ENCODE measurements at regions not wholly inside any gene's neighbourhood (a gene's known extent, or its start where the extent isn't known, plus 50 kb on each side); places are given as distances from the start of the nearest gene placed in this dataset.

DNA sequence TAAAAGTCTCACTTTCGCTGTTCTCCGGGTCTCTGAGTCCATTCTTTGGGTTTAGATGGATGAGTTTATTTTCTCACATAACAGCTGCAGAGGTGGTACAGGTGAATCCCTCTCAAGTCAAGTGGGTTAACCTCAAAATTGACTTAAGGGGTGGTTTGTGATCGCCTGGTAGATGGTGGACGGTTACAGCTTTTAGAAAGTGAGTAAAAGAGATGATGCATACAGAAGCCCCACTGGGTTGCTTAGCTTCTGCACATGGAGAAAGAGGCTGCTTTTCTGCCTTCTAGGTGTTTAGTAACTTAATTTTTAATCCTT, 146.7 kb downstream of the TRIM27 start:
- WGBS (ENCODE audit: extremely low coverage, insufficient coverage, insufficient read length) = no CpG with 5 or more reads among the region's 4 CpGs

DNA sequence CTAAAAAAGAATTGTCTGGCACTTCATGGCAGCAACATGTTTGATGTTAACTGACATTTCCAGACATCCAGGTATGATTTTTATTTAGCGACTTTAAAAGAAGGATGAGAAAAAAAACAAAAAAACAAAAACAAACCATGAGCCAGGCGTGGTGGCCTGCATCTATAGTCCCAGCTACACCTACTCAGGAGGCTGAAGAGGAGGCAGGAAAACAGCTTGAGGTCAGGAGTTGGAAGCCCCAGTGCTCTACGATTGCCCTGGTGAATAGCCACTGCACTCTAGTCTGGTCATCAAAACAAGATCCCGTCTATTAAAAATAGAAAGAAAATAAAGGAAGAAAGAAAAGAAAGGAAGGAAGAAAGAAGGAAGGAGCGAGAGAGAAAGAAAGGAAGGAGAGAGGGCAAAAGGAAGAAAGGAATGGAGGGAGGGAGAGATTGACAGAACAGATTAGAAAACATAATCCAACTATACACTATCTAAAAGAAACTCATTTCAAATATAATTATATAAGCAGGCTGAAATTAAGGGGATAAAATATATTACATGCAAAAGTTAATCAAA, 141.6 kb downstream of the TRIM27 start:
- Histone ChIP-seq H2BK12ac (ENCODE audit: low read length) (no peak overlapping the region), H3K36me3 (ENCODE audit: control insufficient read depth in 1 of 2, insufficient read depth in 2 of 2, low read length in 2 of 2) (no peaks in the 10 kb centered on the region), H3K14ac (ENCODE audit: low read length) (no peak overlapping the region), H2AFZ (ENCODE audit: insufficient read depth, low read length, poor library complexity) (no peak overlapping the region), H2BK5ac (ENCODE audit: low read depth, low read length, poor library complexity) (no peak overlapping the region), H3K4ac (ENCODE audit: low read depth, low read length) (no peak overlapping the region), H3K27ac (ENCODE audit: low read depth, low read length) (no peak overlapping the region), H3K23ac (ENCODE audit: low read length) (no peak overlapping the region), H3K9ac (ENCODE audit: low read length) (no peak overlapping the region), H2AK5ac (ENCODE audit: low read length) (no peak overlapping the region), H3K4me3 (ENCODE audit: low read depth, low read length) (no peak overlapping the region), H4K8ac (ENCODE audit: low read depth, low read length) (no peak overlapping the region), H4K12ac (ENCODE audit: low read depth, low read length) (no peak overlapping the region), H3K9me3 (ENCODE audit: insufficient read depth, low read depth, low read length) (peaks cover 10% of the 10 kb centered on the region), H2BK120ac (ENCODE audit: insufficient read depth, low read length, poor library complexity) (no peak overlapping the region), H3K4me2 (ENCODE audit: low read length) (no peak overlapping the region), H3K18ac (ENCODE audit: low read length) (no peak overlapping the region), H3K79me1 (ENCODE audit: low read length) (no peaks in the 10 kb centered on the region), H3K4me1 (ENCODE audit: control insufficient read depth in 1 of 2, insufficient read depth in 2 of 2, low read length in 2 of 2) (peaks cover 0 to 2% of the 10 kb centered on the region in 2 experiments), H3K79me2 (ENCODE audit: control insufficient read depth, insufficient read depth, low read length, poor library complexity) (no peaks in the 10 kb centered on the region), H4K91ac (ENCODE audit: low read depth, low read length) (no peak overlapping the region), H3K27me3 (ENCODE audit: insufficient read depth, low read length) (peaks cover 64% of the 10 kb centered on the region)
- DNase-seq = no peak
- WGBS (ENCODE audit: extremely low coverage, insufficient coverage, insufficient read length) = no CpG with 5 or more reads among the region's 5 CpGs

More for the DNA sequence above, 146.7 kb downstream of the TRIM27 start:
- Histone ChIP-seq H4K12ac (ENCODE audit: low read depth, low read length) (no peak overlapping the region), H3K27ac (ENCODE audit: low read depth, low read length) (no peak overlapping the region), H3K27me3 (ENCODE audit: insufficient read depth, low read length) (peaks cover 79% of the 10 kb centered on the region), H2BK5ac (ENCODE audit: low read depth, low read length, poor library complexity) (no peak overlapping the region), H3K9ac (ENCODE audit: low read length) (no peak overlapping the region), H3K4me2 (ENCODE audit: low read length) (no peak overlapping the region), H3K4ac (ENCODE audit: low read depth, low read length) (no peak overlapping the region), H4K91ac (ENCODE audit: low read depth, low read length) (no peak overlapping the region), H3K79me2 (ENCODE audit: control insufficient read depth, insufficient read depth, low read length, poor library complexity) (no peaks in the 10 kb centered on the region), H4K8ac (ENCODE audit: low read depth, low read length) (no peak overlapping the region), H3K36me3 (ENCODE audit: control insufficient read depth in 1 of 2, insufficient read depth in 2 of 2, low read length in 2 of 2) (no peaks in the 10 kb centered on the region), H3K9me3 (ENCODE audit: insufficient read depth, low read depth, low read length) (peaks cover 10% of the 10 kb centered on the region), H3K18ac (ENCODE audit: low read length) (no peak overlapping the region), H3K79me1 (ENCODE audit: low read length) (no peaks in the 10 kb centered on the region), H2BK120ac (ENCODE audit: insufficient read depth, low read length, poor library complexity) (no peak overlapping the region), H3K23ac (ENCODE audit: low read length) (no peak overlapping the region), H2AK5ac (ENCODE audit: low read length) (no peak overlapping the region), H3K4me1 (ENCODE audit: control insufficient read depth in 1 of 2, insufficient read depth in 2 of 2, low read length in 2 of 2) (peaks cover 8% of the 10 kb centered on the region in 2 experiments), H3K4me3 (ENCODE audit: low read depth, low read length) (no peak overlapping the region), H2AFZ (ENCODE audit: insufficient read depth, low read length, poor library complexity) (no peak overlapping the region), H3K14ac (ENCODE audit: low read length) (no peak overlapping the region), H2BK12ac (ENCODE audit: low read length) (no peak overlapping the region)
- DNase-seq = no peak

DNA sequence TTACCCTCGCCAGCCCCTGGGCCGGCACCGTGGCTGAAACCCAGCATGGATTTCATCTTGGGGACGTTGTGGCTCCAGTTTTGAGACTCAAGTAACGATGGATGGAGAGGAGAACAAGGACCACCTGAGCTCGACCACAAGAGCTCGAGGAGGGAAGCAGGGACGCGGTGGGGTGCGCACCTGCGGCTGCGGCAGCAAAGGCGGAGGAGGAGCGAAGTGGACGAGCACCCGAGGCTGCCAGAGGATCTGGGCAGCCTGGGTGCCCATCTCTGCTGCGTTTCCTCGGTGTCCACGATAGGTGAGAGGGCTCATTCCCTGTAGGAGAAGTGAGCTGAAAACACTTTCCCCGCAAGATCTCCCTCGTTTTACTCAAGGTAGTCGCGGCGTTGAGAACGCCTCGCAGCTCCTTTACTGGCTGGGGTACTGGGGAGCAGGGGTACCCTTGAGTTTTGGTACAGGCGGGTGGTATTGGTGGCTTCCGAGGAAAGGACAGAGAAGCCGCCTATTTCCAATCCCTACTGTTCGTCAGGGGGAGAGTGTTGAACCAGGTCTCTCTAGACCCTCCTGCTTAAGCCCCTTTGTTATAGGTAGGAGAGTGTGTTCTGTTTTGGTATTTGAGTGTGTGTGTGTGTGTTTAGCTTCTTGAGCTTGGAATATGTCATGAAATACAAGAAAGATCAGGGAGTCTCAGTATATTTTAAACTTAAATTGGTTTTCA, 137.7 kb downstream of the TRIM27 start:
- no peak overlapping the region for H3K4me3 ChIP-seq (ENCODE audit: low read depth, low read length)
- no peak overlapping the region for H2AK5ac ChIP-seq (ENCODE audit: low read length)
- no peak for DNase-seq
- peaks cover 2% of the 10 kb centered on the region in 2 experiments for H3K4me1 ChIP-seq (ENCODE audit: control insufficient read depth in 1 of 2, insufficient read depth in 2 of 2, low read length in 2 of 2)
- H3K27ac ChIP-seq (ENCODE audit: low read depth, low read length) = no peak overlapping the region
- H4K12ac ChIP-seq (ENCODE audit: low read depth, low read length) = no peak overlapping the region
- H2BK120ac ChIP-seq (ENCODE audit: insufficient read depth, low read length, poor library complexity) = no peak overlapping the region
- no CpG with 5 or more reads among the region's 30 CpGs for WGBS (ENCODE audit: extremely low coverage, insufficient coverage, insufficient read length)
- H4K8ac ChIP-seq (ENCODE audit: low read depth, low read length) = no peak overlapping the region
- H3K79me2 ChIP-seq (ENCODE audit: control insufficient read depth, insufficient read depth, low read length, poor library complexity) = no peaks in the 10 kb centered on the region
- peaks cover 7% of the 10 kb centered on the region for H3K9me3 ChIP-seq (ENCODE audit: insufficient read depth, low read depth, low read length)
- no peak overlapping the region for H3K4ac ChIP-seq (ENCODE audit: low read depth, low read length)
- H2AFZ ChIP-seq (ENCODE audit: insufficient read depth, low read length, poor library complexity) = no peak overlapping the region
- no peak overlapping the region for H3K9ac ChIP-seq (ENCODE audit: low read length)
- no peak overlapping the region for H2BK12ac ChIP-seq (ENCODE audit: low read length)
- no peak overlapping the region for H3K14ac ChIP-seq (ENCODE audit: low read length)
- H3K23ac ChIP-seq (ENCODE audit: low read length) = no peak overlapping the region
- H3K79me1 ChIP-seq (ENCODE audit: low read length) = no peaks in the 10 kb centered on the region
- no peak overlapping the region for H4K91ac ChIP-seq (ENCODE audit: low read depth, low read length)
- H3K27me3 ChIP-seq (ENCODE audit: insufficient read depth, low read length) = peaks cover 61% of the 10 kb centered on the region
- no peak overlapping the region for H2BK5ac ChIP-seq (ENCODE audit: low read depth, low read length, poor library complexity)
- H3K4me2 ChIP-seq (ENCODE audit: low read length) = no peak overlapping the region
- no peaks in the 10 kb centered on the region for H3K36me3 ChIP-seq (ENCODE audit: control insufficient read depth in 1 of 2, insufficient read depth in 2 of 2, low read length in 2 of 2)
- H3K18ac ChIP-seq (ENCODE audit: low read length) = no peak overlapping the region

DNA sequence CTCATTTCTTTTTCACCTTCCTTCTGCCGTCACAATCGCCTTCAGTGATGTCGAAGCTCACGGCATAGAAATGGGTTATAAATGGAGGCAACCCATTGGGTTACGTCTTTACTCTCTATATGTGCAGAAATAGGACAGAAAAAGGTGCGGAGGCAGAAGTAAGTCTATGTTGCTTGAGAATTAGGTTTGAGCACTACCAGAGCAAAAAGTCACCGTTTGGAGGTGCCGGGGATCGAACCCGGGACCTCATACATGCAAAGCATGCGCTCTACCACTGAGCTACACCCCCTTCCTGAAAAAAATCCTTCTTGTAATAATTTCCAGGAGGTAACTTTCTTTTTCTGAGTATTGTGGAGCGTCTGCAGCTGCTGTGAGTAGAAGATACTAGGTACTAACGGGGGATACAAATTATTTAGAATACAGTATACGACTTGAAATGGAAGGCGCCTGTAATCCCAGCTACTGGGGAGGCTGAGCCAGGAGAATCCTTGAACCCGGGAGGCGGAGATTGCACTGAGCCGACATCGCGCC, 134.2 kb downstream of the TRIM27 start:
- Histone ChIP-seq H2BK5ac (ENCODE audit: low read depth, low read length, poor library complexity) (no peak overlapping the region), H2AK5ac (ENCODE audit: low read length) (no peak overlapping the region), H3K79me2 (ENCODE audit: control insufficient read depth, insufficient read depth, low read length, poor library complexity) (no peaks in the 10 kb centered on the region), H3K9me3 (ENCODE audit: insufficient read depth, low read depth, low read length) (peaks cover 5% of the 10 kb centered on the region), H2BK120ac (ENCODE audit: insufficient read depth, low read length, poor library complexity) (no peak overlapping the region), H3K18ac (ENCODE audit: low read length) (no peak overlapping the region), H4K8ac (ENCODE audit: low read depth, low read length) (no peak overlapping the region), H3K27ac (ENCODE audit: low read depth, low read length) (no peak overlapping the region), H3K27me3 (ENCODE audit: insufficient read depth, low read length) (peaks cover 46% of the 10 kb centered on the region), H2AFZ (ENCODE audit: insufficient read depth, low read length, poor library complexity) (no peak overlapping the region), H4K12ac (ENCODE audit: low read depth, low read length) (no peak overlapping the region), H3K4me2 (ENCODE audit: low read length) (peak overlapping the region; percentile 58), H3K4me1 (ENCODE audit: control insufficient read depth in 1 of 2, insufficient read depth in 2 of 2, low read length in 2 of 2) (peaks cover 2 to 5% of the 10 kb centered on the region in 2 experiments), H3K4me3 (ENCODE audit: low read depth, low read length) (peak overlapping the region; percentile 64), H3K4ac (ENCODE audit: low read depth, low read length) (no peak overlapping the region), H3K14ac (ENCODE audit: low read length) (no peak overlapping the region), H2BK12ac (ENCODE audit: low read length) (no peak overlapping the region), H4K91ac (ENCODE audit: low read depth, low read length) (no peak overlapping the region), H3K9ac (ENCODE audit: low read length) (no peak overlapping the region), H3K79me1 (ENCODE audit: low read length) (no peaks in the 10 kb centered on the region), H3K36me3 (ENCODE audit: control insufficient read depth in 1 of 2, insufficient read depth in 2 of 2, low read length in 2 of 2) (no peaks in the 10 kb centered on the region), H3K23ac (ENCODE audit: low read length) (no peak overlapping the region)
- DNase-seq = peak; percentile 63 to 85
- WGBS (ENCODE audit: extremely low coverage, insufficient coverage, insufficient read length) = no CpG with 5 or more reads among the region's 20 CpGs
